ENCODE measurements at regions not wholly inside any gene's neighbourhood (a gene's known extent, or its start where the extent isn't known, plus 50 kb on each side); places are given as distances from the start of the nearest gene placed in this dataset.

DNA sequence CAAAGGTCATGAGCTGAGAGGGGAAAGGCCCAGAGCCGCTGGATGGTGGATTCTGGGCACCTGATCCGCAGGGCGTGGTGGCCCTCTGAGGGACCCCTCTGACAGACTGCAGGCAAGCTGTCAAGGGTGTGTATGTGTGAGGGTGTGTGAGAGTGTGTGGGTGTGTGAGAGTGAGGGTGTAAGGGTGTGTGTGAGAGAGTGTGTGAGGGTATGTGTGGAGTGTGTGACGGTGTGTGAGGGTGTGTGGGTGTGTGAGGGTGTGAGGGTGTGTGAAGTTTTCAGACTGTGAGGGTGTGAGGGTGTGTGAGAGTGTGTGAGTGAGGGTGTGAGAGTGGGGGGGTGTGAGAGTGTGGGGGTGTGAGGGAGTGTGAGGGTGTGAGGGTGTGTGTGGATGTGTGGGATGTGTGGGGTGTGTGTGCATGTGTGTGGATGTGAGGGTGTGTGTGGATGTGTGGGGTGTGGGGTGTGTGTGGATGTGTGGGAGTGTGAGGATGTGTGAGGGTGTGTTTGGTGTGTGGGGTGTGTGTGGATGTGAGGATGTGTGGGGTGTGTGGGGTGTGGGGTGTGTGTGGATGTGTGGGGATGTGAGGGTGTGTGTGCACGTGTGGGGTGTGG, 156.7 kb downstream of the TMEM121 start:
- TF ChIP-seq BHLHE40 (IDR thresholded peaks at IDR 0.05; ENCODE audit: low read depth, low read length) (no peak), ESRRA (IDR thresholded peaks at IDR 0.05; ENCODE audit: borderline replicate concordance, low read length) (no peak), ZSCAN20 (CRISPR knock-in tag; IDR thresholded peaks at IDR 0.05) (no peak), POLR2AphosphoS2 (conservative IDR thresholded peaks at IDR 0.05; ENCODE audit: low read length) (no peak), EHMT2 (IDR thresholded peaks at IDR 0.05; ENCODE audit: low read depth) (no peak)
- TF ChIP-seq, protein P1, sequence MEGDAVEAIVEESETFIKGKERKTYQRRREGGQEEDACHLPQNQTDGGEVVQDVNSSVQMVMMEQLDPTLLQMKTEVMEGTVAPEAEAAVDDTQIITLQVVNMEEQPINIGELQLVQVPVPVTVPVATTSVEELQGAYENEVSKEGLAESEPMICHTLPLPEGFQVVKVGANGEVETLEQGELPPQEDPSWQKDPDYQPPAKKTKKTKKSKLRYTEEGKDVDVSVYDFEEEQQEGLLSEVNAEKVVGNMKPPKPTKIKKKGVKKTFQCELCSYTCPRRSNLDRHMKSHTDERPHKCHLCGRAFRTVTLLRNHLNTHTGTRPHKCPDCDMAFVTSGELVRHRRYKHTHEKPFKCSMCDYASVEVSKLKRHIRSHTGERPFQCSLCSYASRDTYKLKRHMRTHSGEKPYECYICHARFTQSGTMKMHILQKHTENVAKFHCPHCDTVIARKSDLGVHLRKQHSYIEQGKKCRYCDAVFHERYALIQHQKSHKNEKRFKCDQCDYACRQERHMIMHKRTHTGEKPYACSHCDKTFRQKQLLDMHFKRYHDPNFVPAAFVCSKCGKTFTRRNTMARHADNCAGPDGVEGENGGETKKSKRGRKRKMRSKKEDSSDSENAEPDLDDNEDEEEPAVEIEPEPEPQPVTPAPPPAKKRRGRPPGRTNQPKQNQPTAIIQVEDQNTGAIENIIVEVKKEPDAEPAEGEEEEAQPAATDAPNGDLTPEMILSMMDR (IDR thresholded peaks at IDR 0.05), result no peak
